Endodermal cell (in vitro differentiated cells): ENCODE measurements at regions not wholly inside any gene's neighbourhood (a gene's known extent, or its start where the extent isn't known, plus 50 kb on each side); places are given as distances from the start of the nearest gene placed in this dataset.

Experiments used
- DNase-seq: peaks from one replicate; pipeline ENCODE4 v3.0.0-alpha.2; 2017
- H3K27ac ChIP-seq: 2 replicates; pipeline ENCODE4 v1.5.1; 2013; ENCODE audit warnings: mild to moderate bottlenecking, low read depth, low read length, moderate library complexity
- H3K27me3 ChIP-seq: 2 replicates; pipeline ENCODE4 v1.6.1; 2013; ENCODE audit warnings: mild to moderate bottlenecking, low read length, moderate library complexity; ENCODE audit not compliant: insufficient read depth, control insufficient read depth, poor library complexity, severe bottlenecking
- H3K36me3 ChIP-seq: 2 replicates; pipeline ENCODE4 v1.7.0; 2013; ENCODE audit warnings: mild to moderate bottlenecking, low read length, moderate library complexity; ENCODE audit not compliant: control insufficient read depth, insufficient read depth
- H3K4me1 ChIP-seq: one replicate; pipeline ENCODE4 v1.7.0; 2013; ENCODE audit warnings: low read length; ENCODE audit not compliant: control insufficient read depth, insufficient read depth
- H3K4me3 ChIP-seq: 2 replicates; pipeline ENCODE4 v1.5.1; 2013; ENCODE audit warnings: mild to moderate bottlenecking, low read length, moderate library complexity
- H3K9ac ChIP-seq: 2 replicates; pipeline ENCODE4 v1.6.1; 2013; ENCODE audit warnings: mild to moderate bottlenecking, low read length, moderate library complexity; ENCODE audit not compliant: poor library complexity, severe bottlenecking; ENCODE audit errors: extremely low read depth
- H3K9me3 ChIP-seq: 2 replicates; pipeline ENCODE4 v1.6.1; 2013; ENCODE audit warnings: mild to moderate bottlenecking, low read length, moderate library complexity; ENCODE audit not compliant: control insufficient read depth
- H3K27ac Mint-ChIP-seq: 2 replicates; pipeline ENCODE4 v1.8.0; 2020; ENCODE audit warnings: mixed read lengths
- H3K27me3 Mint-ChIP-seq: 2 replicates; pipeline ENCODE4 v1.8.0; 2021; ENCODE audit warnings: mild to moderate bottlenecking, mixed read lengths; ENCODE audit not compliant: insufficient read depth
- H3K36me3 Mint-ChIP-seq: 2 replicates; pipeline ENCODE4 v1.8.0; 2020; ENCODE audit warnings: low read depth, mixed read lengths
- H3K4me1 Mint-ChIP-seq: 2 replicates; pipeline ENCODE4 v1.8.0; 2020; ENCODE audit warnings: mixed read lengths
- H3K4me3 Mint-ChIP-seq: 2 replicates; pipeline ENCODE4 v1.8.0; 2020; ENCODE audit warnings: mild to moderate bottlenecking, moderate library complexity, mixed read lengths
- H3K9me3 Mint-ChIP-seq: 2 replicates; pipeline ENCODE4 v1.8.0; 2020; ENCODE audit warnings: mild to moderate bottlenecking, mixed read lengths
- CTCF ChIP-seq: fragments of 200-600 bp; sonication (generic); conservative IDR thresholded peaks from 2 replicates; pipeline ENCODE4 v1.5.0; 2021; ENCODE audit warnings: antibody characterized with exemption, mild to moderate bottlenecking
- WGBS, 2 experiments: methylation state at CpG; one replicate each; pipeline versions ENCODE4 v1.1.5 to v1.1.7; 2013; ENCODE audit warnings: missing lambda C conversion rate in 2 of 2, mixed read lengths in 1 of 2; ENCODE audit not compliant: insufficient coverage in 1 of 2, insufficient read length in 1 of 2; 5-methylcytosine and 5-hydroxymethylcytosine counted together

GRCh38 chr2:19178175-19178574, 180.2 kb downstream of the OSR1 start:
- Histone ChIP-seq H3K9me3 (no peaks in the 10 kb centered on the region), H3K4me1 (no peaks in the 10 kb centered on the region), H3K9ac (no peak overlapping the region), H3K27ac (no peak overlapping the region), H3K27me3 (no peaks in the 10 kb centered on the region), H3K4me3 (no peak overlapping the region), H3K36me3 (no peaks in the 10 kb centered on the region)
- no peak for DNase-seq
- Mint-ChIP-seq H3K27me3 (peaks cover 2% of the 10 kb centered on the region), H3K4me1 (peaks cover 2% of the 10 kb centered on the region), H3K4me3 (no peak overlapping the region), H3K9me3 (peaks cover 13% of the 10 kb centered on the region), H3K36me3 (peaks cover 6% of the 10 kb centered on the region), H3K27ac (no peak overlapping the region)
- 81 to 89% methylated on average over 2 of the region's 2 CpGs for WGBS, 2 experiments
- TF ChIP-seq CTCF = no peak

GRCh38 chr2:19176977-19177376, 181.4 kb downstream of the OSR1 start:
- H3K4me3 ChIP-seq = no peak overlapping the region
- Mint-ChIP-seq H3K36me3 (peaks cover 6% of the 10 kb centered on the region), H3K27me3 (peaks cover 2% of the 10 kb centered on the region), H3K27ac (no peak overlapping the region), H3K4me3 (no peak overlapping the region), H3K9me3 (peaks cover 13% of the 10 kb centered on the region), H3K4me1 (peaks cover 2% of the 10 kb centered on the region)
- H3K9ac ChIP-seq = no peak overlapping the region
- whole genome bisulfite sequencing, 2 experiments = 91 to 95% methylated on average over 4 of the region's 4 CpGs
- no peaks in the 10 kb centered on the region for H3K27me3 ChIP-seq
- no peaks in the 10 kb centered on the region for H3K9me3 ChIP-seq
- H3K27ac ChIP-seq = no peak overlapping the region
- TF ChIP-seq CTCF = no peak
- no peaks in the 10 kb centered on the region for H3K4me1 ChIP-seq
- H3K36me3 ChIP-seq = no peaks in the 10 kb centered on the region
- DNase-seq = no peak

- Histone ChIP-seq H3K4me3 (no peak overlapping the region), H3K36me3 (no peaks in the 10 kb centered on the region), H3K9ac (no peak overlapping the region), H3K9me3 (peaks cover 5% of the 10 kb centered on the region), H3K4me1 (no peaks in the 10 kb centered on the region), H3K27me3 (no peaks in the 10 kb centered on the region), H3K27ac (no peak overlapping the region)
- WGBS, 2 experiments = 87 to 94% methylated on average over 3 of the region's 3 CpGs
- peaks cover 17% of the 10 kb centered on the region for H3K9me3 Mint-ChIP-seq
- H3K4me3 Mint-ChIP-seq = no peak overlapping the region
- peaks cover 2% of the 10 kb centered on the region for H3K27me3 Mint-ChIP-seq
- peaks cover 2% of the 10 kb centered on the region for H3K4me1 Mint-ChIP-seq
- no peak overlapping the region for H3K27ac Mint-ChIP-seq
- no peak for DNase-seq
- no peak for TF ChIP-seq CTCF
- peaks cover 6% of the 10 kb centered on the region for H3K36me3 Mint-ChIP-seq
Observed at GRCh38 chr2:19176172-19176852, 182.1 kb downstream of the OSR1 start.
